ENCODE measurements at regions not wholly inside any gene's neighbourhood (a gene's known extent, or its start where the extent isn't known, plus 50 kb on each side); places are given as distances from the start of the nearest gene placed in this dataset.

GRCh38 chr4:17120761-17121160 is 222.3 kb upstream of the LDB2 start:
- TF ChIP-seq CTCF (IDR thresholded peaks at IDR 0.05) (no peak), POLR2A (IDR thresholded peaks at IDR 0.05) (no peak)
